HFFc6 (cell line): ENCODE measurements at regions not wholly inside any gene's neighbourhood (a gene's known extent, or its start where the extent isn't known, plus 50 kb on each side); places are given as distances from the start of the nearest gene placed in this dataset.
A peak's percentile ranks its signal among the peaks of the same experiment; 100 is the strongest.

ENCODE experiments used
- DNase-seq: peaks from one replicate; pipeline ENCODE4 v3.0.0-alpha.2; 2018
- H3K27ac Mint-ChIP-seq: 2 replicates; pipeline ENCODE4 v1.8.0; 2020; ENCODE audit warnings: mild to moderate bottlenecking, mixed read lengths
- H3K27me3 Mint-ChIP-seq: 2 replicates; pipeline ENCODE4 v1.8.0; 2021; ENCODE audit warnings: mild to moderate bottlenecking, moderate library complexity, mixed read lengths; ENCODE audit not compliant: insufficient read depth
- H3K36me3 Mint-ChIP-seq: 2 replicates; pipeline ENCODE4 v1.8.0; 2021; ENCODE audit warnings: low read depth, mixed read lengths
- H3K4me1 Mint-ChIP-seq: 2 replicates; pipeline ENCODE4 v1.8.0; 2020; ENCODE audit warnings: low read depth, mixed read lengths
- H3K4me3 Mint-ChIP-seq: 2 replicates; pipeline ENCODE4 v1.8.0; 2020; ENCODE audit warnings: mild to moderate bottlenecking, moderate library complexity, mixed read lengths
- H3K9me3 Mint-ChIP-seq: 2 replicates; pipeline ENCODE4 v1.8.0; 2020; ENCODE audit warnings: mild to moderate bottlenecking, mixed read lengths
- TF ChIP-seq, protein P1 (sequence below): fragments of 200-600 bp; sonication (generic); IDR thresholded peaks from 2 replicates; pipeline ENCODE4 v1.5.0; 2021; ENCODE audit warnings: antibody characterized with exemption, mild to moderate bottlenecking

DNA sequence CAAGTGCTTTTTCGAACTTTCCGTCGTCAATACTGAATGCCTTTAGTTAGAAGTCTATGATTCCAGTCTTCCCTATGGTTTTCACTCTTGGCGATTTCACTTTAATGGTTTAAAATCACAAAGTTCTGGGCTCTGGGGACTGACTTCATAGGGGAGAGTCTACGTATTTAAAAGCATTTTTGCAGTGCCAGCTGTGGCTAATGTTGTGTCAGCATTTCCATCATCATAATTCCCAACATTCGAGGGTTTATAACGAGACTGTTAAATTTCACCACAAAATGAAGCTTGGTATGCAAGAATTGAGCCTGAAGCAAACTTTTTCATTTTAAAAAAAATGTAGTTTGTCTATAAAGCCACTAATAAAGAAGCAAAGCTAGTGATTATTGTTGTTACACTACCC is 242.7 kb downstream of the SOX4 start:
- TF ChIP-seq, protein P1, sequence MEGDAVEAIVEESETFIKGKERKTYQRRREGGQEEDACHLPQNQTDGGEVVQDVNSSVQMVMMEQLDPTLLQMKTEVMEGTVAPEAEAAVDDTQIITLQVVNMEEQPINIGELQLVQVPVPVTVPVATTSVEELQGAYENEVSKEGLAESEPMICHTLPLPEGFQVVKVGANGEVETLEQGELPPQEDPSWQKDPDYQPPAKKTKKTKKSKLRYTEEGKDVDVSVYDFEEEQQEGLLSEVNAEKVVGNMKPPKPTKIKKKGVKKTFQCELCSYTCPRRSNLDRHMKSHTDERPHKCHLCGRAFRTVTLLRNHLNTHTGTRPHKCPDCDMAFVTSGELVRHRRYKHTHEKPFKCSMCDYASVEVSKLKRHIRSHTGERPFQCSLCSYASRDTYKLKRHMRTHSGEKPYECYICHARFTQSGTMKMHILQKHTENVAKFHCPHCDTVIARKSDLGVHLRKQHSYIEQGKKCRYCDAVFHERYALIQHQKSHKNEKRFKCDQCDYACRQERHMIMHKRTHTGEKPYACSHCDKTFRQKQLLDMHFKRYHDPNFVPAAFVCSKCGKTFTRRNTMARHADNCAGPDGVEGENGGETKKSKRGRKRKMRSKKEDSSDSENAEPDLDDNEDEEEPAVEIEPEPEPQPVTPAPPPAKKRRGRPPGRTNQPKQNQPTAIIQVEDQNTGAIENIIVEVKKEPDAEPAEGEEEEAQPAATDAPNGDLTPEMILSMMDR: no peak
- peaks cover 4% of the 10 kb centered on the region for H3K27me3 Mint-ChIP-seq
- no peak overlapping the region for H3K4me3 Mint-ChIP-seq
- H3K9me3 Mint-ChIP-seq: no peaks in the 10 kb centered on the region
- H3K4me1 Mint-ChIP-seq: peaks cover 16% of the 10 kb centered on the region
- no peak for DNase-seq
- no peak overlapping the region for H3K27ac Mint-ChIP-seq
- no peaks in the 10 kb centered on the region for H3K36me3 Mint-ChIP-seq

DNA sequence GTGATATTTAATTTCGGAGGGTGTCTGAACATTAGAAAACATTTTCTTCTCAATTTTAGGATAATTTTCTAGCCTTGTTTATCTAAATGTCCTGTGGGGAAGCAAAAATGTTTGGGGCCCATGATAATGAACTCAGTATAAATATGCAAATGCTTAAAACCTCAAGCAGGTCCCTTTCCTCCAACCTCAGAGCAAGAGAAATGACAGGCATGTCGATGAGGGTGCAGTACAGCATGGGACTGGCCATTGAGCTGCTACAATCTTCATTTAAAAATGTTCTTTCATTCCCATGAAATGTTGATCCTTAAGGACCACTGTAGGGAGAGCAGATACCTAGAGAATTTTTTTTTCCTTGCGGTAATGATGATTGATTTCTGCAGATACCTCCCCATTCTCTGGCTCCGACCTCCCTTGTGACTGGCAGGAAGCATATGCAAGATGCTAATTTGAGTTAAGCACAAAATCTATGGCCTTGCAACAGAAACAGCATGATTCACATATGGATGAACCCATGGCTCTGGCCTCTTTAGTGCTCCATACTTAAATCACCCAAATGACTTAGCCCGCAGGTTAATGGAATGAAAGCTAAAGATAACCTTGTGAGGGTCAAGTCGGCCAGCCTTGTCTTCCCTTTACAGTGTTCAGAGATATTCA is 243.3 kb downstream of the SOX4 start:
- peaks cover 16% of the 10 kb centered on the region for H3K4me1 Mint-ChIP-seq
- H3K27ac Mint-ChIP-seq: no peak overlapping the region
- H3K9me3 Mint-ChIP-seq: no peaks in the 10 kb centered on the region
- H3K4me3 Mint-ChIP-seq: no peak overlapping the region
- TF ChIP-seq, protein P1: no peak
- peaks cover 4% of the 10 kb centered on the region for H3K27me3 Mint-ChIP-seq
- H3K36me3 Mint-ChIP-seq: no peaks in the 10 kb centered on the region
- no peak for DNase-seq

DNA sequence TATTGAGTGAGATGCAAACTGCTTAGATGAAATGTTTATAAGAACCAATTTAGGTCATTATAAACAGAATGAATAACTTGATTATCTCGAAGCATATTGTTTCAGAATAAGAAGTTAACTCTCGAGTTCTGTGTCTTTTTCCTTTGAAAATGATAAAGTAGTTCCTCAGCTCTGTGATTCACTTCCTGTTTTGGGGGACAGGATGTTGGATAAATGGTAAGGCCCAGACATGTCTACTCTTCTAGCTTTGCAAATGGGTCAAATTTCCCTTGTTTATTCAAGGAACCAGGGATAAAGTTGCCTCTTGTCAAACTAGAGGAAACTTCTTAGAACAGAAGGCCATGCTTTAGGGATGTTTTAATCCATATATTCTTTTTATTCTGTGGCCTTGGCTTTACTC is 246.9 kb downstream of the SOX4 start:
- H3K4me3 Mint-ChIP-seq: no peak overlapping the region
- no peaks in the 10 kb centered on the region; the same call in 1 of the 2 replicates for H3K27me3 Mint-ChIP-seq
- no peaks in the 10 kb centered on the region for H3K9me3 Mint-ChIP-seq
- TF ChIP-seq, protein P1: no peak
- peak overlapping the region; percentile 51; the same call in 1 of the 2 replicates for H3K27ac Mint-ChIP-seq
- DNase-seq: no peak
- H3K4me1 Mint-ChIP-seq: peaks cover 16% of the 10 kb centered on the region
- no peaks in the 10 kb centered on the region for H3K36me3 Mint-ChIP-seq

DNA sequence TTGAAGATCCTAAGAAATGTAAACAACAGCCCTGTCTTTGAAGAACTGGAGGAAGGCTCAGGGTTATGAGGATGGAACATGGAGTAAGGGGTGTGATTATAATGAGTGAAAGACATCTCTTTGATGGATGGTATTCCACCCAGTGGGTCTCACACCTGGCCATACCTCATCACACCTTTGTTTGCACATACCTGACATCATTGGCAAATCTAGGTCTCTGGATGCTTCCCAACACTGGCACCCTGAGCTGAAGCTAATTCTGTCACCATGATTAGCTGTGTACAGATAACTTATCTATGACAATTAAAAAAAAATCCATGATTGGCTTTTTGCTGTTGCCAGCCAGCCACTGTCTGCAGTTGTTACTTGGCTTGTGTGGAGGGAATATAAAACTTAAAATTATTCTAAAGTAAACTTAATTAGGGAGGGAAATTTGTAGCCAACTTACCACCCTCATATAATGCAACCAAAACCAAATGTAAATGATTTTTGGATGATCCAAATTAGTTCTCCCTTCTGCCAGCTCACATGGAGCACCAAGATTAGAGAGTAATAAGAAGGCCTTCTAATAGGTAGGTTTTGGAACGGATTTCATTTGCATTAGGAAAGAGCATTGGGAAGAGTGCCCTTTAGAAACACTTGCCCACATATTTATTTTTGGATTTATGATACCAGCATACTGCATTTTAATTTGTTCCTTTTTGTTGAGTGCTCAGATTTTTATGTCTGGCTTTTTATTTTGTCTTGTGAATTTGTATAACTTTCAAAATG is 249.5 kb downstream of the SOX4 start:
- DNase-seq: no peak
- Mint-ChIP-seq H3K4me3 (no peak overlapping the region), H3K27ac (no peak overlapping the region), H3K36me3 (no peaks in the 10 kb centered on the region), H3K9me3 (no peaks in the 10 kb centered on the region), H3K27me3 (no peaks in the 10 kb centered on the region; the same call in 1 of the 2 replicates), H3K4me1 (peaks cover 10% of the 10 kb centered on the region)
- TF ChIP-seq, protein P1: no peak

DNA sequence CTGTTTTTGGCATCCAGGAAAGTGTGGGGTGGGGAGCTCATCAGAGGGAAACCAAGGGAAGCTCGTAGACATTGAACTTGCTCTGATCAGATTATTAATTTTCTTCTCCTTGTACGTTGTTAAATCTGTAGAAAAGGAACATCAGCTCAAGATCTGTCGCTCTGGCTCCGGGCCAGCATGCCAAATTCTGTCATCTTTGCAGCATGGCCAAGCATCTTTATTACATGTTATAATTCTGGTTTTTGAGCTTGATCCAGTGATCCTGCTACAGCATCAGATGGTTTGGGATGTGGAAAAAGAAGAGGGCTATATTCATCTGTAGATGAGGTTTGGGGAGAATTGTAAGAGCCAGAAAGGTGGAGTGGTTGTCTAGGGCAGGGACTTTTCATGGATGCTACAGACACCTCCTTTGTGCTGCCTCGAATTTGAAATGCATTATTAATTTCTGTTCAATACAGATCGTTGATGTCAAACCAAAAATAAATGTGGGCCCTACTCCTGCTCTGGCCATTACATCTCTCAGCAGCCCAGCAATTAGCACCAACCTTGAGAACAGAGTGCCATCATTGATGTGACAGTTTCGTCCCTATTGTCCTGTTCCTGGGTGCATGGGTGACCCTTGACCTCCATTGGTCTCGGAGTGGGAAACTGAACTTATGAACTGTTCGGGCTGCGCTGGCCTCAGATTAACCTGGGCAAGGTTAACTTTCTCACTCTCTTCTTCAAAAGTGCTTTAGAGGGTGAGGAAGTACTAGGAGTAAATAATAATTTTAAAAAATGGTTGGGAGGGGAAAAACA is 250.8 kb downstream of the SOX4 start:
- TF ChIP-seq, protein P1: no peak
- no peak for DNase-seq
- Mint-ChIP-seq H3K27me3 (no peaks in the 10 kb centered on the region; the same call in 1 of the 2 replicates), H3K9me3 (no peaks in the 10 kb centered on the region), H3K27ac (no peak overlapping the region), H3K4me3 (no peak overlapping the region), H3K36me3 (no peaks in the 10 kb centered on the region), H3K4me1 (peaks cover 10% of the 10 kb centered on the region)
